Heart right ventricle (tissue), 16 donors: ENCODE measurements at regions not wholly inside any gene's neighbourhood (a gene's known extent, or its start where the extent isn't known, plus 50 kb on each side); places are given as distances from the start of the nearest gene placed in this dataset.
A peak's percentile ranks its signal among the peaks of the same experiment; 100 is the strongest.

ENCODE experiments used
- ATAC-seq, 8 donors: fragments of 200-7000 bp; cut with Tn5 transposase; one replicate each; pipeline ENCODE4 v1.9.1; 2020; ENCODE audit warnings: mild to moderate bottlenecking in 8 of 8, moderate library complexity in 8 of 8, moderate number of reproducible peaks in 1 of 8
- DNase-seq, 2 donors: peaks; one replicate each; pipeline ENCODE4 v3.0.0-alpha.2; 2020
- H3K27ac ChIP-seq, 10 donors: fragments of 200-600 bp; sonication (generic) in 2 of 10; one replicate each; pipeline versions ENCODE4 v1.5.0 to v1.8.0; 2020 to 2022; ENCODE audit warnings: mild to moderate bottlenecking in 3 of 10
- H3K27me3 ChIP-seq, 7 donors: fragments of 200-600 bp; one replicate each; pipeline ENCODE4 v1.8.0; 2021 to 2022; ENCODE audit warnings: mild to moderate bottlenecking in 2 of 7
- H3K36me3 ChIP-seq, 9 donors: fragments of 200-600 bp; sonication (generic) in 1 of 9; one replicate each; pipeline versions ENCODE4 v1.5.0 to v1.8.0; 2020 to 2022; ENCODE audit warnings: mild to moderate bottlenecking in 2 of 9
- H3K4me1 ChIP-seq, 9 donors: fragments of 200-600 bp; sonication (generic) in 1 of 9; one replicate each; pipeline versions ENCODE4 v1.5.0 to v1.8.0; 2020 to 2022; ENCODE audit warnings: mild to moderate bottlenecking in 4 of 9
- H3K4me3 ChIP-seq, 10 donors: fragments of 200-600 bp; sonication (generic) in 2 of 10; one replicate each; pipeline versions ENCODE4 v1.5.0 to v1.8.0; 2020 to 2022; ENCODE audit warnings: mild to moderate bottlenecking in 7 of 10, moderate library complexity in 2 of 10
- H3K9me3 ChIP-seq, 11 donors: fragments of 200-600 bp in 10 of 11; sonication (generic) in 2 of 11; one replicate each; pipeline versions ENCODE4 v1.5.0 to v1.8.0; 2013 to 2022; ENCODE audit warnings: mild to moderate bottlenecking in 2 of 11, control low read depth in 1 of 11, moderate library complexity in 1 of 11
- WGBS, 2 donors: extraction: QIAGEN DNeasy Blood & Tissue Kit; methylation state at CpG; one replicate each; pipeline ENCODE4 v1.1.7; 2013; ENCODE audit warnings: inconsistent platforms in 1 of 2; 5-methylcytosine and 5-hydroxymethylcytosine counted together
- intact Hi-C, 10 donors: fragments of 100-400 bp; cut with DNase I; formaldehyde crosslinking; loops; one replicate each; pipeline versions ENCODE4 v1.11.1 to v1.14.2; 2022
- TF ChIP-seq, protein P1 (sequence below), 9 donors: fragments of 200-600 bp; sonication (generic) in 2 of 9; IDR thresholded peaks; one replicate each; pipeline versions ENCODE4 v1.5.0 to v1.8.0; 2021 to 2022; ENCODE audit warnings: antibody characterized with exemption in 9 of 9, mild to moderate bottlenecking in 5 of 9, moderate library complexity in 1 of 9
- donor health status: Arrhythmogenic right ventricular cardiomyopathy.
- donor health status: ischemic (EF 13 %, LVEDD 7.1; RV severe dilation, severe dysfunction).
- donor health status: healthy with polysubstance abuse.
- donor health status: DM: no; HTN: yes; CAD: no.
- donor health status: DM: no; HTN: no; CAD: no.
- donor health status: ischemic (EF 25% LVEDD 6.9; RV normal size, moderate dysfunction).
- donor health status: ischemic (EF 25% LVEDD 5.7; RV mildly dilated, moderate dysfunction).
- donor health status: healthy.
- donor health status: DM: yes; HTN: yes; CAD: no.
- donor health status: Ischemic cardiomyopathy.
- donor health status: ischemic (EF 35%, LVEDD 5.7; RV mildly dilated, moderate dysfunction).
- donor health status: nonischemic (EF 11% LVEDD 7.7; RV severe dilation, severe dysfunction).
- donor health status: DM: yes; HTN: yes; CAD: no.
- donor health status: PGD.
- donor health status: ischemic (EF 29% LVEDD 5.4; RV normal size, mild dysfunction).
- donor health status: nonischemic (EF 23%, LVEDD 6.1; RV moderate dilation, normal function).

DNA sequence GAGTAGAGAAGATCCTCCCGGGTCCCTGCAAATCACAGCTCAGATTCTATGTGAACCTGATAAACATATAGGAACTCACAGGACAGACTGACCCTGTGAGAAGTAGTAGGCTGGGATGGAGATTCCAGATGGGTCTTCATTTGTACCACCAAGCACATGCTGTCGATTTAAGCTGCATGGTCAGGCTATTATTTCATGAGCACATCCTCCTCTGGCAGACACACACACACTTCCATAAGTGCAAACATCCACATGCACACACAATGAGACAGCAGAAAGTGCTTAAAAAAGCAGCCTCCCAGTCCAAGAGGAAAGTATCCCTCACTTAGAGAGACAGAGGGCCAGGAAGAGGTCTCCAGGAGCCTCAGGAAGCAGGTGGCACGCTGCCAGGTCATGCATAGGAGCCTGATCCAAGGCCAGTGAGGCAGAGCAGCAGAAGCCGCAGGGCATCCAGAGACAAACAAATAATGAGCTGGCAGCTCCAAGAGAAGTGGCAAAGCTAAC is 131.8 kb downstream of the UNC5CL start:
- Histone ChIP-seq H3K27me3 (no peaks in the 10 kb centered on the region), H3K4me3 (no peak overlapping the region), H3K27ac (peak overlapping the region in 5 of 10 donors; percentile 9 to 46 (median 23)), H3K4me1 (peaks cover 0 to 32% (median 7%) of the 10 kb centered on the region in 9 donors), H3K36me3 (no peaks in the 10 kb centered on the region), H3K9me3 (peaks cover 0 to 3% (median 0%) of the 10 kb centered on the region in 11 donors)
- intact Hi-C loops, result loop anchor here in 1 of 10 donors (10.0 kb wide), 1 partner anchor 88 kb away; no protein-coding TSS in a partner anchor
- 41 to 51% methylated on average over 4 of the region's 4 CpGs for WGBS, 2 donors
- TF ChIP-seq, protein P1, sequence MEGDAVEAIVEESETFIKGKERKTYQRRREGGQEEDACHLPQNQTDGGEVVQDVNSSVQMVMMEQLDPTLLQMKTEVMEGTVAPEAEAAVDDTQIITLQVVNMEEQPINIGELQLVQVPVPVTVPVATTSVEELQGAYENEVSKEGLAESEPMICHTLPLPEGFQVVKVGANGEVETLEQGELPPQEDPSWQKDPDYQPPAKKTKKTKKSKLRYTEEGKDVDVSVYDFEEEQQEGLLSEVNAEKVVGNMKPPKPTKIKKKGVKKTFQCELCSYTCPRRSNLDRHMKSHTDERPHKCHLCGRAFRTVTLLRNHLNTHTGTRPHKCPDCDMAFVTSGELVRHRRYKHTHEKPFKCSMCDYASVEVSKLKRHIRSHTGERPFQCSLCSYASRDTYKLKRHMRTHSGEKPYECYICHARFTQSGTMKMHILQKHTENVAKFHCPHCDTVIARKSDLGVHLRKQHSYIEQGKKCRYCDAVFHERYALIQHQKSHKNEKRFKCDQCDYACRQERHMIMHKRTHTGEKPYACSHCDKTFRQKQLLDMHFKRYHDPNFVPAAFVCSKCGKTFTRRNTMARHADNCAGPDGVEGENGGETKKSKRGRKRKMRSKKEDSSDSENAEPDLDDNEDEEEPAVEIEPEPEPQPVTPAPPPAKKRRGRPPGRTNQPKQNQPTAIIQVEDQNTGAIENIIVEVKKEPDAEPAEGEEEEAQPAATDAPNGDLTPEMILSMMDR (IDR thresholded peaks at IDR 0.05), result no peak
- ATAC-seq, result peak in 4 of 8 donors; percentile 24 to 57 (median 28)
- DNase-seq, result peak; percentile 9 to 33

DNA sequence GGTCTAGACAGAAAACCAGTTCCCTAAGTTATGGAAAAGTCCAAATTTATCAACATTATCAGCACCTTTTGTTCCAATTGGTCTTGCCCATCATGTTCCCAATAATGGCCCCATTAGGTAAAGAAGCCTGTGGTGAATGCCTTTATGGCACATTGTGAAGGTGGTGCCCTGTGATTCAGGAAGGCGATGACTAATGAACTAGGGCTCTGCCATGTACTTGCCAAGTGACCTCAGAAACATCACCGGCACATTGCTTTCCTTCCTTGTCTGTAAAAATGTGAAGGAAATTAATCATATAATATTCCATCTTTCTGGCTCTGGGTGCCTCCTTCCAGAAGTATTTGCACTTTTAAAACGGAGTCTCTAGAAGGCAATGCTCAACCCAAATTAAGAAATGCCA is 132.3 kb downstream of the UNC5CL start:
- DNase-seq (no peak), ATAC-seq (peak in 1 of 8 donors; percentile 44)
- TF ChIP-seq, protein P1 (IDR thresholded peaks at IDR 0.05), result no peak
- intact Hi-C loops, result loop anchor here in 1 of 10 donors (10.0 kb wide), 1 partner anchor 88 kb away; no protein-coding TSS in a partner anchor
- H3K9me3 ChIP-seq, result peaks cover 0 to 3% (median 0%) of the 10 kb centered on the region in 11 donors
- peaks cover 0 to 33% (median 7%) of the 10 kb centered on the region in 9 donors for H3K4me1 ChIP-seq
- H3K36me3 ChIP-seq, result no peaks in the 10 kb centered on the region
- no peaks in the 10 kb centered on the region for H3K27me3 ChIP-seq
- no peak overlapping the region for H3K4me3 ChIP-seq
- H3K27ac ChIP-seq, result peak overlapping the region in 3 of 10 donors; percentile 9 to 46 (median 10)
- WGBS, 2 donors, result 60 to 70% methylated on average over 3 of the region's 3 CpGs

DNA sequence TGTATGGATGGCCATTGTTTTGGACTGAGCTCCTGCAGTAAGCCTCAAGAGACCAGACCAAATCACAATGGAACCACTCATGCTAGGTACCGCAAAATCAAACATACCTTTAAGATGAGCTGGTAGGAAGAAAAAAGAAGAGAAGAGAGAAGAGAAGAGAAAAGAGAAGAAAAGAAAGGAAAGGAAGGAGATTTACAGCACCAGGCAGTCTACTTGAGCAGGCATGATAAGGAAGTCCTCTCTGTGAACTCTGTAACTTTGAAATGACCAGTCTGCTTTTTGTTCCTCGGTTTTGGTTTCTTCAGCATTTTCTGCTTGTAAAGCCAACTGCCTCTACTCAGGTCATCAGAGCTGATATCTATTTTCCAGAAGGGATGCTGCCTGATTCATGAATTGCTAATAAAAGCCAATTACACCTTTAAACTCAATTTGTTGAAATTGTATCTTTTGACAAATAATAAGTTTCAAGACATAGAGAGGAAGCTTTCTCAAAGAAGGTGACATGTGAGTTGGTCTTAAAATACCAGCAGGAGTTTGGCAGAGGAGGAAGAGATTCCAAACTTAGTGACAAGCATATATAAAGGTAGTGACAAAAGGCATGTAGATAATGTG is 134.3 kb downstream of the UNC5CL start:
- ATAC-seq (no peak), DNase-seq (no peak)
- H3K9me3 ChIP-seq, result peaks cover 0 to 3% (median 0%) of the 10 kb centered on the region in 11 donors
- H3K4me1 ChIP-seq, result peaks cover 0 to 53% (median 17%) of the 10 kb centered on the region in 9 donors
- no peak overlapping the region for H3K4me3 ChIP-seq
- H3K36me3 ChIP-seq, result no peaks in the 10 kb centered on the region
- WGBS, 2 donors, result 75 to 82% methylated on average over 2 of the region's 2 CpGs
- intact Hi-C loops, result loop anchor here in 1 of 10 donors (10.0 kb wide), 1 partner anchor 90 kb away; no protein-coding TSS in a partner anchor
- TF ChIP-seq, protein P1 (IDR thresholded peaks at IDR 0.05), result no peak
- no peaks in the 10 kb centered on the region for H3K27me3 ChIP-seq
- H3K27ac ChIP-seq, result peak overlapping the region in 5 of 10 donors; percentile 17 to 92 (median 50)

DNA sequence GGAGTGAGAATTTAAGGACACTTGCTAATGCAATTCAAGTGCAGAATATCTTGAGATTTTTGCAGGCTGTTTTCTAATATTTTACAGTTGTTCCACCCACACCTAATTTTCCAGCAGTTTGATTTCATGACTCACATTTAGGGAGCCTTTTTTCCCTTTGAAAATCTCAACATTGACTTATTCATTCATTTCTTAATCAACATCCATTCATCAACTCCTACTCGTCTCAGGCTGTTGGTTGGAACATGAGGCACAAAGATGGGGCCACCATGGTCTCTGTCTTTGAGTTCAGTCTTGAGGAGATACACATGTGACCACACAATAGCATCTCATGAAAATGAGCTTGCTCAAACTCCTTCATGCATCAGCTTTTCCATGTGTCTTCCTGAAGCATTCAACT is 135.6 kb downstream of the UNC5CL start:
- Histone ChIP-seq H3K4me1 (peaks cover 0 to 57% (median 22%) of the 10 kb centered on the region in 9 donors), H3K9me3 (no peaks in the 10 kb centered on the region)

More for the DNA sequence above, 135.6 kb downstream of the UNC5CL start:
- Histone ChIP-seq H3K36me3 (no peaks in the 10 kb centered on the region), H3K27ac (peak overlapping the region in 5 of 10 donors; percentile 26 to 92 (median 86)), H3K4me3 (no peak overlapping the region), H3K27me3 (no peaks in the 10 kb centered on the region)
- DNase-seq, result no peak
- intact Hi-C loops, result loop anchor here in 1 of 10 donors (10.0 kb wide), 1 partner anchor 91 kb away; no protein-coding TSS in a partner anchor
- 64 to 76% methylated on average over 1 of the region's 1 CpG for WGBS, 2 donors
- ATAC-seq, result no peak
- TF ChIP-seq, protein P1 (IDR thresholded peaks at IDR 0.05), result no peak
